Mesothelial cell of epicardium (in vitro differentiated cells): ENCODE measurements at regions not wholly inside any gene's neighbourhood (a gene's known extent, or its start where the extent isn't known, plus 50 kb on each side); places are given as distances from the start of the nearest gene placed in this dataset.

ENCODE experiments used
- DNase-seq, 2 experiments: peaks; one replicate each; pipeline ENCODE4 v3.0.0; 2021; ENCODE audit warnings: low spot score in 2 of 2; ENCODE audit not compliant: unreplicated experiment in 2 of 2
- H3K27ac Mint-ChIP-seq: 2 replicates; pipeline ENCODE4 v1.8.0; 2021; ENCODE audit warnings: mixed read lengths
- H3K27me3 Mint-ChIP-seq: 2 replicates; pipeline ENCODE4 v1.8.0; 2021; ENCODE audit warnings: low read depth, mixed read lengths
- H3K36me3 Mint-ChIP-seq: 2 replicates; pipeline ENCODE4 v1.8.0; 2021; ENCODE audit warnings: mixed read lengths
- H3K4me1 Mint-ChIP-seq: 2 replicates; pipeline ENCODE4 v1.8.0; 2021; ENCODE audit warnings: mixed read lengths
- H3K4me3 Mint-ChIP-seq: 2 replicates; pipeline ENCODE4 v1.8.0; 2021; ENCODE audit warnings: mild to moderate bottlenecking, moderate library complexity, mixed read lengths
- H3K9me3 Mint-ChIP-seq: 2 replicates; pipeline ENCODE4 v1.8.0; 2021; ENCODE audit warnings: mixed read lengths
- TF ChIP-seq, protein P1 (sequence below): fragments of 200-600 bp; sonication (generic); IDR thresholded peaks from one replicate; pipeline ENCODE4 v1.5.0; 2021; ENCODE audit warnings: antibody characterized with exemption; ENCODE audit not compliant: unreplicated experiment

DNA sequence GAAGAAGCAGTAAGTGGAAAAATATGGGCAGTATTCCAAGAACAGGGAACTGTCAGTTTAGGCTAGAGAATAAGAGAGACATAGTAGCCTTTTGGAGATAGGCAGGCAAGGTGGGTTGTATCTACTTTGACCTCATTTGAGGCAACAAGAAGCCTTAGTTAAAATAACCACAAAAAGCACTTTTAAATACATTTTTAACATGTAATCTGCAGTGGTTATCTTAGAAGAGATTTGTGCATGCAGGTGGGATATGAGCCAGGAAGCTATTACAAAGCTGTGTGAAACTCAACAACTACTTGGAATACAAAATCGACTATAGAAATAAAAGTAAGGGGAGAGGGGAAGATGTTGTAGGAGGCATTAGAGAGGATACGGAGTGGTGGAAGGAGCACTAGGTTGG is 143.7 kb upstream of the MCHR2 start:
- no peak for DNase-seq
- TF ChIP-seq, protein P1, sequence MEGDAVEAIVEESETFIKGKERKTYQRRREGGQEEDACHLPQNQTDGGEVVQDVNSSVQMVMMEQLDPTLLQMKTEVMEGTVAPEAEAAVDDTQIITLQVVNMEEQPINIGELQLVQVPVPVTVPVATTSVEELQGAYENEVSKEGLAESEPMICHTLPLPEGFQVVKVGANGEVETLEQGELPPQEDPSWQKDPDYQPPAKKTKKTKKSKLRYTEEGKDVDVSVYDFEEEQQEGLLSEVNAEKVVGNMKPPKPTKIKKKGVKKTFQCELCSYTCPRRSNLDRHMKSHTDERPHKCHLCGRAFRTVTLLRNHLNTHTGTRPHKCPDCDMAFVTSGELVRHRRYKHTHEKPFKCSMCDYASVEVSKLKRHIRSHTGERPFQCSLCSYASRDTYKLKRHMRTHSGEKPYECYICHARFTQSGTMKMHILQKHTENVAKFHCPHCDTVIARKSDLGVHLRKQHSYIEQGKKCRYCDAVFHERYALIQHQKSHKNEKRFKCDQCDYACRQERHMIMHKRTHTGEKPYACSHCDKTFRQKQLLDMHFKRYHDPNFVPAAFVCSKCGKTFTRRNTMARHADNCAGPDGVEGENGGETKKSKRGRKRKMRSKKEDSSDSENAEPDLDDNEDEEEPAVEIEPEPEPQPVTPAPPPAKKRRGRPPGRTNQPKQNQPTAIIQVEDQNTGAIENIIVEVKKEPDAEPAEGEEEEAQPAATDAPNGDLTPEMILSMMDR, result no peak
- no peaks in the 10 kb centered on the region for H3K9me3 Mint-ChIP-seq
- no peaks in the 10 kb centered on the region for H3K27me3 Mint-ChIP-seq
- H3K4me3 Mint-ChIP-seq, result no peak overlapping the region
- H3K36me3 Mint-ChIP-seq, result no peaks in the 10 kb centered on the region
- no peak overlapping the region for H3K27ac Mint-ChIP-seq
- no peaks in the 10 kb centered on the region for H3K4me1 Mint-ChIP-seq

DNA sequence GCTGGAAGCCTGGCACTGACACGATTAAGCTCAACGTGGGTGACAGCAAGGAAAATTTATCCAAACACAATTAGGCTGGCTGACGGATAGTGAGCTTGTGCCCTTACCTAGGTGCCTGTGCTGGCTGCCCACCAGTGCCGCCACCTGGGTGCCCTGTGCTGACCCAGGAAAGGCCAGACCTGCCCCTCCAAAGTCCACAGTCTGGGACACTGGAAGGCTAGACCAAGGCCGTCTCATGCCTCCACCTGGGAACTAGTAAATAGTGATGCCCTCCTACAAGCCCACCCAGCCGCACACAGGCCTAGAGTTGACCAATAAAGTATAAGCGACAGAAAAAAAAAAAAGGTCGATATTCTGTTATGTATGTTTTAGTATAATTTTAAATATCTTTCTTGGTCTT is 142.6 kb upstream of the MCHR2 start:
- no peak for DNase-seq
- Mint-ChIP-seq H3K4me3 (no peak overlapping the region), H3K36me3 (no peaks in the 10 kb centered on the region), H3K27me3 (no peaks in the 10 kb centered on the region), H3K27ac (no peak overlapping the region), H3K9me3 (peaks cover 3% of the 10 kb centered on the region), H3K4me1 (no peaks in the 10 kb centered on the region)
- TF ChIP-seq, protein P1, result no peak

DNA sequence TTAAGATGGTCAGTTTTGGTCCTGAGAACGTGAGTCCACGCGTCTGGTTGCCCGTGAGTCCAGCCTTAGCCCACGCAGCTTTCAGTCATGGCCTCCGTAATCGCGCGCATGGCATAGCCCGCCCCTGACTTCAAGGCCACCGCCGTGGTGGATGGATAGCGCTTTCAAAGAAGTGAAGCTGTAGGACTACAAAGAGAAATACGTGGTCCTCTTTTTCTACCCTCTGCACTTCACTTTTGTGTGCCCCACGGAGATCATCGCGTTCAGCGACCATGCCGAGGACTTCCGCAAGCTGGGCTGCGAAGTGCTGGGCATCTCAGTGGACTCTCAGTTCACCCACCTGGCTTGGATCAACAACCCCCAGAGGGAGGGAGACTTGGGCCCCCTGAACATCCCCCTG is 142.0 kb upstream of the MCHR2 start:
- Mint-ChIP-seq H3K4me1 (no peaks in the 10 kb centered on the region), H3K27me3 (no peaks in the 10 kb centered on the region), H3K4me3 (no peak overlapping the region), H3K36me3 (no peaks in the 10 kb centered on the region), H3K27ac (no peak overlapping the region), H3K9me3 (peaks cover 9% of the 10 kb centered on the region)
- no peak for DNase-seq
- TF ChIP-seq, protein P1, result no peak

DNA sequence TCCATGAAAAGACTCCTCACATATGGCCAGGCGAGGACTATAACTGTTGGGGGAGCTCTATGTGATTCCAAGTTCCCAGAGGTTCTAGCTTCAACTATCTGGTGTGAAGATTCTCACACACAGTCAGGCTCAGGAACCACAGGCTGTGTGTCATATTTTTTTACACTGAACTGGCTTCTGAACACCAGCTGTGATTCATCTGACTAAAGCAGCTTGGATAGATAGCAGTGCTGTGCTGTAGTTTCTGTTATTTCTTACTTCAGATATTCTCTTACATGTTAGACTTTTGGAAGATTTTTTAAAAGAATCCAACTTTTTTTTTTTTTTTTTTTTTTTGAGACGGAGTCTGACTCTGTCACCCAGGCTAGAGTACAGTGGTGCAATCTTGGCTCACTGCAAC is 140.7 kb upstream of the MCHR2 start:
- H3K4me1 Mint-ChIP-seq, result no peaks in the 10 kb centered on the region
- no peaks in the 10 kb centered on the region for H3K27me3 Mint-ChIP-seq
- no peaks in the 10 kb centered on the region for H3K36me3 Mint-ChIP-seq
- H3K4me3 Mint-ChIP-seq, result no peak overlapping the region
- no peak for DNase-seq
- H3K9me3 Mint-ChIP-seq, result peaks cover 17% of the 10 kb centered on the region
- TF ChIP-seq, protein P1, result no peak
- H3K27ac Mint-ChIP-seq, result no peak overlapping the region

DNA sequence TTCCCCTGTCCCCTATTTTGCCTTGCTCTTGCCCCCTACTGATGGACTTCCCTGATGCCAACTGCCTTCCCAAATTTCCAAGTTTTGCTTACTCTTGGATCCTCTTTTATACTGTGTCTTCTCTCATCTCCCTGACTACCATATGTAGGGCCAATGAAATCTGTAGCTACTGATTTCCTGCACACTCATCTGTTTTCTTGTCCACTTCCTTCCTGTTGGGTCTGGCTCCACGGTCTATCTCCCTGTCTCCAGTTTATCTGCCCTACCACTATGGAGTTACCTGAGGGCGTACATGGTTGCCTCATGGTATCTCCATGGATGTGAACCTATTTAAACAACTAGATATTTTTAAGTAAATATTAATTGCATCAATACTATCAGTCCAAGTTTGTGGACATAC is 140.3 kb upstream of the MCHR2 start:
- peaks cover 17% of the 10 kb centered on the region for H3K9me3 Mint-ChIP-seq
- H3K4me1 Mint-ChIP-seq, result no peaks in the 10 kb centered on the region
- no peak overlapping the region for H3K4me3 Mint-ChIP-seq
- no peak for DNase-seq
- H3K27me3 Mint-ChIP-seq, result no peaks in the 10 kb centered on the region
- no peak overlapping the region for H3K27ac Mint-ChIP-seq
- H3K36me3 Mint-ChIP-seq, result no peaks in the 10 kb centered on the region
- TF ChIP-seq, protein P1, result no peak

DNA sequence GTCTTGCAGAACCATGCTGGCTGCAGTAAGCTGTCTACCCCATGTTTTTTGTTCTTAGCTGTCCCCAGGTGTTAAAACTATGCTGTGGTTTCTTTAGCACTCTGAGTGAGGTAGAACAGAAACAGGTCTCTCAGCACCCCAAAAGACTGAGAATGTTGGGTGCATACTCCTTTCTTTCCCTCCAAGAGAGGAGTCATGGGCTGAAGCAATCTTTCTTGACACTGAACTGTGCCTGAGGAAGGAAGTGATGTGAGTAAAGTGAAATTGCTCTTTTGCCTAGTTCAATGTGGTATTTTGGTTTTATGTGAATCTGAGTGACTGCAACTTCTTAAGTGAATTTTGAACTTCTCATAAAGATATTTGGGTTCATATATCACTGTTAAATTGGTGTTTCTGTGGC is 138.0 kb upstream of the MCHR2 start:
- Mint-ChIP-seq H3K27me3 (peaks cover 1% of the 10 kb centered on the region), H3K36me3 (no peaks in the 10 kb centered on the region), H3K9me3 (peaks cover 17% of the 10 kb centered on the region), H3K4me3 (no peak overlapping the region), H3K27ac (no peak overlapping the region), H3K4me1 (no peaks in the 10 kb centered on the region)
- DNase-seq, result no peak
- TF ChIP-seq, protein P1, result no peak
